NCI-H2196 (cell line): ENCODE measurements at regions not wholly inside any gene's neighbourhood (a gene's known extent, or its start where the extent isn't known, plus 50 kb on each side); places are given as distances from the start of the nearest gene placed in this dataset.

Source experiments
- DNase-seq: peaks from one replicate; lab custom pipeline; 2025; ENCODE audit not compliant: unreplicated experiment; lab: John Stamatoyannopoulos, UW

DNA sequence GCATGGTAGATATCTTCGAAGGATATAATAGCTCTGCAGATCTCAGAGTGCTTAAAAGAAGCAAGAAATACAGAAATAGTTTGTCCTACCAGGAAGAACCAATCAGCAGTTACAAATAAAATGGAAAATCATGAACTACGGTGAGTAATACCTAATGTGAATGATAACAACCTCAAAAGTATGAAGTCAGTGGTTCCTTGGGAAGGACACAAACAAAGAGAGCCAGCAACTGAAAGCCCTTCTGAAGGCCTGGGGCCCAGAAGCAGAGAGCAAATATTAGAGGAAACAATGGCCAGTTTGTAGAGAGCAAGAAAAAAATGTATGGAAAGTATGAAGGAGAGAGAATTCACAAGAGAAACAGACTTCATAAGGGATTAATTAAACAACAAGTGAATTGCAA, 226.8 kb upstream of the CHST9 start:
- DNase-seq: no peak

DNA sequence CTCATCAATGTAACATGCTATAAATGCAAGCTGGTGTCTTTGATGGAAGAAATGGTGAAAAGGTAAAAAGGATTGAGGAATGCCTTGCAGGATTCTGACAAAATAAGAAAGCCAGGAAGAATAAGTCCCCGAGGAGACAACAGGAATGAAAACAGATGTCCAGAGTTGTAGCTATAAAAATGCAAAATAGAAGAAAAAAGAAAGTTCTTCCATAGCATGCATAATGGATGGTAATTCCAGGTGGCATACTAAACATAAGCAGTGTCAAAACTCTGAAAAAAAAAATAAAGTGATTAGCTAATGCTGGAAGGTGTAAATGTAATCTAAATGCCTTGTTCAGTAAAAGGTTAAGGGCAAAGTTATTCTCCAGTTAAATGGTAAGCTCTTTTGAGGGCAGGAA, 225.9 kb upstream of the CHST9 start:
- no peak for DNase-seq

DNA sequence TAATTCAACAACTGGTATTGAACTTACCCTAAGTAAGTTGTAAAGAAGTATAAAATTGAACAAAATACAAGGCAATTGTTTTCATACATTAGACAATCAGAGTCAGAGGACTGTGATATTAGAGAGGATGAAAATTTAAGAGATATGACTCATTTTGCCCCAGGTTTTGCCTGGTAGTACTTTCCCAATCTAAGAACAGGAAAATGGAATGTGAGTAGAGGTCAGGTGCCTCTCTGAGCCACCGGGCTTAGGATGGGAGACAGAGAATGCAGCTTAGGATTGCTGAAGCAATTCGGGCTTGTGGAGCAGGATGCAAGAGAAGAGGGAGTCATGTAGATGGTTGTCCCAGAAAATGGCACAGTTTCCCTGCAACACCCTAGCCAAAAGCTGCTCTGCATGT, 219.7 kb upstream of the CHST9 start:
- DNase-seq: no peak

DNA sequence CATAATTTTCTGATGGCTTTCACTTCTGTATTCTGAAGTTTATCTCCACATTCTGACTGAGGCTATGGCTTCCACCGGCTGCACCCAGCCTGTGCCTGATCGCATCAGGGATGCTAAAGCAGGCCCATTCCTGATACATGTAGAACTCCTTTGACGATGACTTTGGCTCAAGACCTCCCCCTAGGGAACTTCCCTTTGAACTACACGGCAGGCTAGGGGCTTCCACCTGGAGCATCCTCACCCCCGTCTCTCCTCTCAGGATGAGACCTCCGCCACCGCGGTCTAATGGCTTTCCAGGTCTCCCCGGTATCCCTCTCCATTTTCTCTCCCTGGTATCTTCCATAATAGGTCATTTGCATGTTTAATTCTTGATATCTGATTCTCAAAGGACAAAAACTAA, 214.9 kb upstream of the CHST9 start:
- DNase-seq: no peak

DNA sequence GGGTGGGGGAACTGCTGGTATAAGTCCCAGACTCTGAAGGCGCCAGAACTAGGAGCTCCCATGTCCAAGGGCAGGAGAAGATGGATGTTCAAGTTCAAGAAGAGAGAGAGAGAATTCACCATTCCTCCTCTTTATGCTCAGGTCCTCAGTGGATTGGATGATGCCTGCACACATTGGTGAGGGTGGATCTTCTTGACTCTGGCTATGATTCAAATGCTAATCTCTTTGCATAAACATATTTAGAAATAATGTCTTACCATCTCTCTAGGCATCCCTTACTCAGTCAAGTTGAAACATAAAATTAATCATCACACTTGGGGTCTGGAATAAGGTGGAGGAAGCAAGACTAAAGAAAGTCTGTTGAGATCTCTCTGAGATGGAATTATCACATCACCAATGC, 210.6 kb upstream of the CHST9 start:
- DNase-seq: no peak

DNA sequence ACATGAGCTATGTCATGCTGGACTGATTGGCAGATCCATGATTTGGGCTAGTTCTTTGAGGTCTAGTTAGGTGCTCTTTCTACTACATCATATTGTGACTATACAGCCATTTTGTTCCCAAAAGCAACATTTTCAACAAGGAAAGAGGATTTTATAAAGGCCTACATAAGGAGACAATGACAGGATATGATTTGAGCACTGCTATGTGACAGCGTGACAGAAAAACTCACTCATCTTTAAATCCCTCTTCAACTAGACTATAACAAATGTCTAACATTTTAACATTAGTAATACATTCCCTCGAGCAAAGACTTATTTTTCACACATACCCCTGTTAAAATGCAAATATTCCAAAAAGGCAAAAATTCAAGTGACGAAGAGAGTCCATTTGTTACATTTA, 209.6 kb upstream of the CHST9 start:
- no peak for DNase-seq

DNA sequence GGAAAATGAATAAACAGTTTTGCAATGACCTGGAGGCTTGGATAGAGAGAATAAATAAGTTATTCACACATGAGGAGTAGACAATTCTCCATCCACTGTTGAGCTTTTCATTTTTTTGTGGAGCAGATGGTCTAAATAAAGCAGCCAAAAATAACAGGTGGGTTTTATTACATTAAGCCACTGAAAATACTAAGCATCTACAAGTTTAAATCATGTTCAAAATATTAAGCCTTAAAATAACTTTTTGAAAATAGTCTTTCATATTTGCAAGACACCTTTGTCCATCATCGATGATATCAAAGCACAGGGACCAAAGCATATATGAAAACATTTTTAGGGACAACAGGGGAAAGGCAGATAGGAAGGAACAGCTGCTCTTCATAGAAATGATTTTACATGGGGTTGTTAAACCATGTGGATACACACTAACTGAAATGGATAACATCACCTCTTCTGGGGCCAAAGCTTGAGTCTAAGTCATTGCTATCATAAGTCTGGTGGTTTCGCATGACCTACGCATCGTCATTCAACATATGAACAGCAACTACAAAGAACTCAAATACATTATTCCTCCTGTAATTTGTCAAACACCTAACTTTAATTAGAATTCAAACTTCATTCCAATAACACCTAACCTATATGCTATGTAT, 197.6 kb upstream of the CHST9 start:
- no peak for DNase-seq

DNA sequence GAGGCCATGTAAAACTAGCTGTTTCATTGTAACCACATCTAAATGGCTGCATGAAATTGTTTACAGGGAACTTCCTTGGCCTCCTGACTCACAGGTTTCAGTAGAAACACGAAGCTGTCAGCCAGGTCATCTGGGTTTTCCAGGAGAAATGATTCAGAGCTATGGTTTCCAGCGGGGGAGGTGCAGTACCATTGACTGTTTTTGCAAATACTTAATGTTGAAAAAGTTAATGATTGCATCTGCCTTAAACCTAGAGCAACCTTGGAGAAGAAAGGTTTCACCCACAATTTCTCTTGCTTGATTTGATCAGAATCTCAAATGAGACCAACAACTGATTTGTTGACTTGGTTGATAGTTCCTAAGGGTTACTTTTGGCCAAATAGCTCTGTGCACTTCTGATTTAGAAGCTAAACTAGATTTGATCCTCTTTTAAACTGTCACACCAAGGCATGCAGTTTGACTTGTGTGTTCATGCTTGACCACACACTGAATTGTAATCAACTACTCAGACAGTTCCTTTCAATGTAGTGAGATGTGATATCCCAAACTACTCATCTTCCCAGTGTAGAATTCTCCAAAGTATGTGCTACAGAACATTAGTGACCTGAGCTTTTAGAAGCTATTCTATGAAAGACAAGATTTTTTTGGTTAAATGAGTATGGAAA, 193.5 kb upstream of the CHST9 start:
- DNase-seq: no peak

DNA sequence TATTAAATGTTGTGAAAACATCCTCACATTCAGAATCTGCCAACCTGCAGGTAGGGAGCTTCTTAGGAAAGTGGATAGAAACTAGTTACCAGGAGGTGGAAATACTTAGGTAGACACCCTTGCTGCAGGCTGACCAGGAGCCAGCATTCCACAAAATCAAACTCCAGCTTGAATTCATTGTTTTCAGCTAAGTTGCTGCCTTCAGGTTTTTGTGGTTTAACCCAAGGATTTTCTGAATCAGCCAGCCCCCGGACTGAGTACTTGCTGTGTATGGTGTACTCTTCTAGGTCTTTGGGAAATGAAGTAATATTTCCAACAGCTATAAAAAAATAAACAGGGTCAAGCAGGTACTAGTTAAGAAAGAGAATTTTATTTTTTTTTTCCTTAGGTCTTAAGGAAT, 192.1 kb upstream of the CHST9 start:
- no peak for DNase-seq

DNA sequence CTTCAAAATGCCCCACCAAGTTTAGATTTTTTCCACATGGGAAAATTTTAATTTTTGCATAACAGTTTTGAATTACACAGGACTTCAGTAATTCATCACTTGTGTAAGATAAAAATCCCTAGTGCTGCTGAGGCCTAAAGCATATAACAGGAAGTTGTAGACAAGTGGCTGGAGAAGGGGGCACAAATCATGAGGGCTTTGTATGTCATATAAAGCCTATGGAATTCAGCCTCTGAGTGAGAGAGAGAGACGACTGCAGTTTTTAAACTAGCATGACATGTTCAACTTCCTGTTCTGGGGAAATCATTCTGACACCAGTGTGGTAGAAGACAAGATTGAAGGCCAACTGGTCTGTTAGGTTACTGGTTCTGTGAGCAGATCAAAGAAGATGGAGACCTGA, 187.3 kb upstream of the CHST9 start:
- DNase-seq: no peak

DNA sequence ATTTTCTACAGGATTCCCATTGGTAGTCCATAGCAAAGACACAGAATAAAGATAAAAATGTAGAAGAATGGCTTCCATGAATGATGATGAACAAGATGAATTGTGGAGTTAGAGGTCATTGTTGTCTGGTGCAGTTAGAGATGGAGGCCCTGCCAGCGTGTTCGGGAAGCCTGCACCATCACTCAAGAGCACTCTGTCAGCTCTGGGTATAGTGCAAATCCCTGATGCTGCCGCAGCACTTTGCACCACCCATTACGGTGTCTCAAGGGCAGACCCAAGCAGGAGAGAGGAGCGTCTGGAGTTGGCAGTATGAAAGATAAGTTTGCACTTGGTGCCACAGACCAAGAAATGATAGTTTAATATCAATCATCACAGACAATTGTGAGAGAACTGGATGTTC, 181.6 kb upstream of the CHST9 start:
- no peak for DNase-seq

DNA sequence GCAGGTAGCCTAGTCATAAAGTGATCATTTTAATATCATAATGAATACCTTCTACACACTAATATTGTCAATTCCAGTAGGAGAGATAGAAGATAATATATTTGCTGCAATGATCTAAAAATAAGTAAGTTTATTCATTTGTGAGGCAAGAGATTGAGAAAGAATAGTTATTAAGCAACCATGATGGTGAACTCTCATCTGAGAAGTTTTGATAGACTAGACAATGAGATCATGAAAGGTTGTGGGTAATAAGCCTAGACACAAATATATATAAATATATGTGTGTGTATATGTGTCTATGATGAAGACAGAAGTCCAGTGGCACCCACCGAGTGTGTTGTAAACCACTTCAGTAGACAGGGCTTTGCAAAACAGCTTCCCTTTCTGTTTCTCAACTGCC, 181.0 kb upstream of the CHST9 start:
- no peak for DNase-seq

DNA sequence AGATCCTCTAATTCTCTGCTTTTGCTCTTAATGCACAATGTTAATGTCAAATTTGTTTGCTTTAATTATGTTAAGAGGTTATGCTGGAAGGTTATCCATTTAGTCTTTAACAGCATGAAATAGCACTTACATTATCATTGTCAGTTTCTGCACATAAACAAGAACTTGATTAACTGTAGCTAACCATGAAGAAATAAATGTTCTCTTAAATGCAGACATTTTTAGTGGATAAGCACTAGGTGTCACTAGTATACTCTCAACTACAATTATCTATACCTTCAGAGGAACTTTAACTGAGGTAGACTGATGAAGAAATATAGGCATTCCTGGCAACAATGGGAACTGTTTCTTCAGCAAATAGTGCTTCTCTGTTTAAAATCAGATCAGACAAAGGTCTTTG, 178.8 kb upstream of the CHST9 start:
- DNase-seq: no peak

DNA sequence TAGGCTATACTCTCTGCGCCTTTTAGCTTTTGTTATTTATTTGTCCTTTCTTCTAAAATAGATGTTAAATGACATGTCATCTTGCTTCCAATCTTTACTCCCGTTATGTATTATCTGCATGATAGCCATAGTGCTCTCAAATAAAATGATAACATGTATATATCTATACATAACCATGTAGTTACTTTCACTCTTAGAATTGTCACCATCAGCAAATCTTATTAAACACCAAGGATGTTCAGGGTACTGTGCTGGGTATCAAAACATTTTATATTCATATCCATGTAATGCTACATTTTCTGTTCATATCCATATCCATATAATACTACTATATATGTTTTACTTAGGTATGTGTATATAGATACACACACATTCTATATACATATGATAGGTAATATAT, 176.4 kb upstream of the CHST9 start:
- no peak for DNase-seq

DNA sequence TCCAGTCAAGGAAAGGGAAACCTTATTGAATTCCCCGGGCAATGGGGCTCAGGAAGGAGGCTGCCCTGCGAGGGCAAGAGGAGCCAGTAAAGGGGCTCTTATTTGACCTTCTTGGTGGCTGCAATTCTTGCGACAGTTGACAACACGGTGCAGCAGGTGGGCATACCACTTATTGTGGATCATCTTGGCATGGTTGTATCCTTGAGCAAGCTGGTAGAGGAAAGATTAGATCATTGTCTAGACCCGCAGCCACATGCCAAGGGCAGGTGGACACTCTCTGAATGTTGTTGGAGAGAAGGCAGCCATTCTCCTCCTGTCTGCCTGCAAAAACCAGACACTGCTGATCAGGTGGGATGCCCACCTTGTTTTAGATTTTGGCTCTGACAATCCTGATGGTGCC, 170.2 kb upstream of the CHST9 start:
- DNase-seq: no peak

DNA sequence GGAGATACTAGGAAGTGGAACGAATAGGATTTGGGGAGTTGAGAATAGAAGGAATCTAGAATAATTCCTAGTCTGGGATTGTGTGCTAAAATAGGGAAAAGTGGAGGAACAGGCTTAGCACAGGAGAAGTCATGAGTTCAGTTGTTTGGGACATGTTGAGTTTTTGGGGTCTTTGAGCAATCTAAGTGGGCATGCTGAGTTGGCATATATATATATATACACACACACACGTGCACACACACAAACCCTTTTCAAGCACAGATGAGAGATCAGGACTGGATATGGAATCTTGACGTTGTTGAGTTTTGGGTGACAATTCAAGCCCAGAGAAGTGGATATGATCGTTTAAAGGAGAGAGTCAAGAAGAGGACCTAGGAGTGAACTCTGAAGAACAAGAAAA, 168.2 kb upstream of the CHST9 start:
- DNase-seq: no peak

DNA sequence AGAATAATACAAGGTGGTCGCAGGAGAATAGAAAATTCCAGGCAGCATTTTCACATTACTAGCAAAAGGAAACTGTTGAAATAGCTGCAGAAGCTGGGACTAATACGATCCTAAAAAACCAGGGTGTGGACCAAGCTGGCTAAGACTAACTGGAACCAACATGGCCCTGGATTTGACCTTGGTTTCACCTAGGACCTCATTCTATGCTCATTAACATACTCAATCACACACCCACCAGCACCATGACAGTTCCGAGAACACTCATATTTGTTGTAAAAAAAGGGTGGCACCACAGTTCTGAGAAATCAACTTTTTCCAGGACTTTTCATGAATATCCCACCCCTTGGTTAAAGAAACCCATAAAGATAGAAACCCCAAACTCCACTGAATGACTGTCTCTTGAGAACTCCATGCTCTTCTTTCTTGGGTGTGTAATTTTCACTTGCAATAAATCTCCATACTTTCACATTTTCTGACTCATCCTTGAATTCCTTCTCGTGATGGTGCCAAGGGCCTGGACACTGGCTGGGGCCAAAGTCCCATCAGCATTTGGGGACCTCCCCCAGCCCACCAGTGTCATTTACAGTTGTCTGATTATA, 164.3 kb upstream of the CHST9 start:
- no peak for DNase-seq

DNA sequence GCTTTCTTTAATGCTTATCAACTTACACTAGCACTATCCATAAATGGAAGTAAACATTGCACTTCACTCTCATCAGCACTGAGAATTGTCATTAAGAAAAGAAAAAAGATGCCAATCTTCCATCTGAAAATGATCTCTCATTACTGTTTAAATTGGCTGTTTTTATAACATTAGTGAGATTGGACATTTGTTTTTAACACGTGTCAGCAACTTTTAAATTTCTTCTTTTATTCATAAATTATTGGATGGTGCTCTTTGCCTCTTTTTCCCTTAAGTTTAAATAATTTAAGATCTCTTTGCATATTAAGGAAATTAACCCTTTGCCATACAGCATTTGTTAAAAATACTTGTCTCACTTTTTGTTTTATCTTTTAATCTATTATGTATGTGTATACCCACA, 146.5 kb upstream of the CHST9 start:
- DNase-seq: no peak

DNA sequence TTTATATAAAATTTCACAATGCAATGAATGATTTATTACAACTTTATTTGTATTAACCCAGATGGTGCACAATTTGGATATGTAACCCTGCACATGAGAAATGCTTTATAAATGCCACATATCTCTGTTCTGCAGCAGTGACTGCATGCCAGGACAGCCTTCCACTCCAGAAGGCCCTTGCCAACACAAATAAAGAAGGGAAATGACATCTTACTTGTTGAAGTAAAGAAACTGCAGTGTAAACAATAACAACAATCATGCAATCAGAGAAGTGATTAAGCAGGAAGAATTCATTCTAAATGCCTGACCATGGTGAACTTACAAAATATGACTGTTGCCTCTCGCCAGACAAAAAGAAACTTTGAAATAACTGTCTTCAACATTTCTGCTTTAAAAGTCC, 129.9 kb upstream of the CHST9 start:
- DNase-seq: no peak

DNA sequence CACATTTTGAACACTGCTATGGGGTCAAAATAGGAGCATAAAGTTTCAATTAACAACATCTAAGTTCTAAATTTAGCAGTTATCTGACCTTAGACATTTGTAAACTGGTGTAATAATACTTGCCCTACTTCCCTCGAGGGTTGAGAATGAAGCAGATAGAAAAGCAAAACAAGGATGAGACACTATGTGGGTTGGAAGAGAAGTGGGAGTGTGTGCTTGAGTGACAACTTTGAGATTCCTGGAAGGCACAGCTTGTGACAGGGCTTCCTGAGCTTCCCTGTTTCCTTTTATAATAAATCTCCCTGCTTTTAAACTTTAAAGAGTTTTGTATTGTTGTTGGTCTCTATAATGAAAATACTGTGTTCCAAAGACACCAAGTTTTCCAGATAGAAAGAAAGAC, 128.6 kb upstream of the CHST9 start:
- no peak for DNase-seq

DNA sequence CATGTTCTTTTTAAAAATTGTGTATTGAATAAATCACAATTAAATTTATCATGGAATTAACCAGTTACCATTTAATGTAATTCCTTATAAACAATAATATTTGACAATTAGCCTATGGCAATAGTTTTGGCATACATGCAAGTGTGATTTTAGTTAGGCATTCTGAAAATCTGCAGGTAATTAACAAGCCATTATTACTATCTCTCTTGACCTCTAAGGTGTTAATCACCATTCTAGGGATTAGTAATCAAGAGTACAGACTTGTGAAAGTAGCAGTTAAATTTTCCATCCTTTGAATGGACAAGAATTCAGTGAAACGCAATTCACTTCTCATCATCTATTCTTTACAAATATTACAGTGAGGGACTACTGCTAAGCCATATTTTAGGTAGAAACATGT, 127.7 kb upstream of the CHST9 start:
- DNase-seq: no peak

DNA sequence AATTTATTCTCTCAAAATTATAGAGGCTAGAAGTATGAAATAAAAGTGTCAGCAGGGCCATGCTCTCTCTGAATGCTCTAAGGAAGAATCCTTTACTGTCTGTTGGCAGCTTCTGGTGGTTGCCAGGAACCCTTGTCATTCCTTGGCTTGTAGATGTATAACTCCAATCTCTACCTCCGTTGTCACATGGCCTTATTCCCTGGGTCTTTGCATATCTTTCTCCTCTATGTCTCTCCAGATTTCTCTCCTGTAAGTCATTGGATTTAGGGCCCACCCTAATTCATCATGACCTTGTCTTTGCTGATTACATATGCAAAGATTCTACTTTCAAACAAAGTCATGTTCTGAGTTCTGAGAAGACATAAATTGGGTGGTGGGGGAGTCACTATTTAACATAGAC, 127.0 kb upstream of the CHST9 start:
- DNase-seq: no peak

DNA sequence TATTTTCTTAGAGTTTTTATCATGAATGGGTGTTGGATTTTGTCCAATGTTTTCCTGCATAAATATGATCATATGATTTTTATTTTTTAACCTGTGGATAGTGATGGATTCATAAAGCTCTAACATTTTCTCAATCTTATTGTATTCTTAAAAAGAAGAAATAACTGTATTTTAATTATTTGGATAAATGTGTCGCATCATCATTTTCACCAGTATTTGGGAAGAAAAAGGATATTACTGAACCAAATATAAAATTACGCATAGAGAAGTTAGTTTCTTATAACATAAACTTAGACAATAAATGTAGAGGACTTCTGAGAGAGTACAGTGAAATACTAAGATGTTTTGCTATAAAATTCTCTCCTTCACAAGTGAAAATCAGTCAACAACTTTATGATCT, 126.0 kb upstream of the CHST9 start:
- no peak for DNase-seq
